ENCODE measurements at regions not wholly inside any gene's neighbourhood (a gene's known extent, or its start where the extent isn't known, plus 50 kb on each side); places are given as distances from the start of the nearest gene placed in this dataset.

GRCh38 chr1:59141267-59141863 is 155.5 kb upstream of the FGGY start:
- DNase-seq (ENCODE audit: low spot score) = no peak
- in situ Hi-C loops (cut with HindIII; ENCODE audit: low sequenced_read_pairs) = no loop called here

GRCh38 chr1:59142311-59143132 is 154.4 kb upstream of the FGGY start:
- DNase-seq (ENCODE audit: low spot score) = no peak
- in situ Hi-C loops (cut with HindIII; ENCODE audit: low sequenced_read_pairs) = no loop called here

GRCh38 chr1:59143133-59143487 is 153.8 kb upstream of the FGGY start:
- DNase-seq (ENCODE audit: low spot score) = no peak
- in situ Hi-C loops (cut with HindIII; ENCODE audit: low sequenced_read_pairs) = no loop called here

GRCh38 chr1:59143811-59144210 is 153.1 kb upstream of the FGGY start:
- DNase-seq (ENCODE audit: low spot score) = no peak
- in situ Hi-C loops (cut with HindIII; ENCODE audit: low sequenced_read_pairs) = no loop called here

- in situ Hi-C loops (cut with HindIII; ENCODE audit: low sequenced_read_pairs) = no loop called here
Measured at GRCh38 chr1:59144959-59145358, 151.9 kb upstream of the FGGY start.

GRCh38 chr1:59146056-59146455 is 150.8 kb upstream of the FGGY start:
- in situ Hi-C loops (cut with HindIII; ENCODE audit: low sequenced_read_pairs) = no loop called here
- DNase-seq (ENCODE audit: low spot score) = no peak

More at GRCh38 chr1:59144959-59145358, 151.9 kb upstream of the FGGY start:
- DNase-seq (ENCODE audit: low spot score) = no peak

- in situ Hi-C loops (cut with HindIII; ENCODE audit: low sequenced_read_pairs) = no loop called here
Measured at GRCh38 chr1:59146651-59147358, 150.1 kb upstream of the FGGY start.

GRCh38 chr1:59149435-59149834 is 147.5 kb upstream of the FGGY start:
- in situ Hi-C loops (cut with HindIII; ENCODE audit: low sequenced_read_pairs) = no loop called here
- no peak for DNase-seq (ENCODE audit: low spot score)

More at GRCh38 chr1:59146651-59147358, 150.1 kb upstream of the FGGY start:
- DNase-seq (ENCODE audit: low spot score) = no peak

- DNase-seq (ENCODE audit: low spot score) = no peak
- in situ Hi-C loops (cut with HindIII; ENCODE audit: low sequenced_read_pairs) = no loop called here
Measured at GRCh38 chr1:59150577-59151386, 146.1 kb upstream of the FGGY start.

- DNase-seq (ENCODE audit: low spot score) = no peak
- in situ Hi-C loops (cut with HindIII; ENCODE audit: low sequenced_read_pairs) = no loop called here
Measured at GRCh38 chr1:59151387-59151761, 145.5 kb upstream of the FGGY start.

- in situ Hi-C loops (cut with HindIII; ENCODE audit: low sequenced_read_pairs) = no loop called here
Measured at GRCh38 chr1:59151860-59152259, 145.0 kb upstream of the FGGY start.

GRCh38 chr1:59152511-59152910 is 144.4 kb upstream of the FGGY start:
- DNase-seq (ENCODE audit: low spot score) = no peak
- in situ Hi-C loops (cut with HindIII; ENCODE audit: low sequenced_read_pairs) = no loop called here

More at GRCh38 chr1:59151860-59152259, 145.0 kb upstream of the FGGY start:
- no peak for DNase-seq (ENCODE audit: low spot score)

- in situ Hi-C loops (cut with HindIII; ENCODE audit: low sequenced_read_pairs) = no loop called here
- DNase-seq (ENCODE audit: low spot score) = no peak
Measured at GRCh38 chr1:59154401-59154800, 142.5 kb upstream of the FGGY start.

- no peak for DNase-seq (ENCODE audit: low spot score)
- in situ Hi-C loops (cut with HindIII; ENCODE audit: low sequenced_read_pairs) = no loop called here
Measured at GRCh38 chr1:59155351-59155750, 141.5 kb upstream of the FGGY start.

- in situ Hi-C loops (cut with HindIII; ENCODE audit: low sequenced_read_pairs) = no loop called here
- DNase-seq (ENCODE audit: low spot score) = peak; percentile 7
Measured at GRCh38 chr1:59156051-59156450, 140.8 kb upstream of the FGGY start.

GRCh38 chr1:59156526-59157199 is 140.2 kb upstream of the FGGY start:
- in situ Hi-C loops (cut with HindIII; ENCODE audit: low sequenced_read_pairs) = no loop called here
- peak; percentile 18 for DNase-seq (ENCODE audit: low spot score)

GRCh38 chr1:59158321-59158720 is 138.6 kb upstream of the FGGY start:
- in situ Hi-C loops (cut with HindIII; ENCODE audit: low sequenced_read_pairs) = no loop called here
- DNase-seq (ENCODE audit: low spot score) = no peak

GRCh38 chr1:59159557-59160203 is 137.2 kb upstream of the FGGY start:
- in situ Hi-C loops (cut with HindIII; ENCODE audit: low sequenced_read_pairs) = no loop called here
- no peak for DNase-seq (ENCODE audit: low spot score)

GRCh38 chr1:59161136-59161535 is 135.8 kb upstream of the FGGY start:
- no peak for DNase-seq (ENCODE audit: low spot score)
- in situ Hi-C loops (cut with HindIII; ENCODE audit: low sequenced_read_pairs) = no loop called here

Data from G401 (cell line).